NCI-H446 treated with DMSO at 0.1 percent for 48 hours (cell line): ENCODE measurements at regions not wholly inside any gene's neighbourhood (a gene's known extent, or its start where the extent isn't known, plus 50 kb on each side); places are given as distances from the start of the nearest gene placed in this dataset.

Experiments
- DNase-seq: peaks from one replicate; lab custom pipeline; 2025; lab: John Stamatoyannopoulos, UW

GRCh38 chr9:89655990-89656657, 51.3 kb downstream of the GADD45G start:
- DNase-seq, result no peak

DNA sequence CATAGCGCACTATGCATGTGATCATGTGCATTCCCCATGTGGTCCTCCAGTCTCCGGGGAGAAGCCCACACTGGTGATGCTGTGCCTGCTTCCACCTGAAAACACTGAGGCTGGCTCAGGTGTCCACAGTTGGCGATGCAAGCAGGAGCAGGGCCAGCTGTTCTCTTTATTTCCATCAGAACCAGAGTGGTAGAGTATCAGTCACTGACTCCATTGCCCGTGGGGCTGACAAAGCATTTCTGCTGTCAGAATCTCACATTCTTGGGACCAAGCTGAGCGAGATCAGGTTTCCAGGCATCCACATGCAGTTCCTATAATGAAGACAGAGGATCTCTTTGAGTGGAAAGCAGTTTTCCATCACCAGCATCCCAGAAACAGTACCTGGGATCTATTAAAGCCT, 52.5 kb downstream of the GADD45G start:
- no peak for DNase-seq

GRCh38 chr9:89657765-89658164, 53.0 kb downstream of the GADD45G start:
- DNase-seq, result no peak

GRCh38 chr9:89658401-89658800, 53.6 kb downstream of the GADD45G start:
- no peak for DNase-seq

DNA sequence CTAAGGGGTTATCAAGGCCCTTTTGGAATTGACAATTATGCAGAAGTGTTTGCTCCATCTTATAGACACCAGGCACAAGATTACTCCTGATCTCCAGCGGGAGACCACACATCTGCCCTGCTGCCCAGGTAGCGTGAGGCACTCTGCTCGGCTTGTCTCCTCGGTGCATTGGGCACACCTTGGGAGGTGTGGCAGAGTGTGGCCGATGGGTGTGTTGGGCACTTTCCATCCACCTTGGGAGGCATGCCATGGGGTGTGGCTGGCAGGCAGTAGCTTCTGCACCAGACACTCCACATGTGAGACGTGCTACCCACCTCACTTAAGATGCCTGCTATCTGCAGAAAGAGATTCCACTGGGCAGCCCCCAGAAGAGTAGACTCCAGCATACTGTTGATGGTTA, 54.1 kb downstream of the GADD45G start:
- no peak for DNase-seq

DNA sequence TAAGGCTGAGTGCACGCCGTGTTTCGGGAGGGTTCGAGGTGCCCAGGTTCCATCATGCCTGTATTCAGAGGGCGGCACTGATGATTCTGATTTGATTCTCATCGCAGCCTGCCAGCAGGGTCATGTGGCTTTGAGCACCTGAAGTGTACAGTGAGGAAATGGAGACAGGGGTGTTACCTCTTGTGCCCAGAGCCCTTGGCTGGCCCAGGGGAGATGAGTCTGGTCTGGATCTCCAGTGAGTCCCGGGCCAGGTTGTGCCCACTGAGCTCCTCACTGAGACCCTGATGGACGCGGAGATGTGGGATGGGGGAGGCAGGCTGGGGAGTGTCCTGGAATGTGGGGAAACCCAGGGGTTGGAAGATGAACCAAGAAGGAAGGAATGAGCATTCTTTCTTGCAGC, 54.7 kb downstream of the GADD45G start:
- DNase-seq, result no peak

GRCh38 chr9:89659891-89660685, 55.3 kb downstream of the GADD45G start:
- no peak for DNase-seq

GRCh38 chr9:89661391-89661949, 56.7 kb downstream of the GADD45G start:
- DNase-seq, result no peak

DNA sequence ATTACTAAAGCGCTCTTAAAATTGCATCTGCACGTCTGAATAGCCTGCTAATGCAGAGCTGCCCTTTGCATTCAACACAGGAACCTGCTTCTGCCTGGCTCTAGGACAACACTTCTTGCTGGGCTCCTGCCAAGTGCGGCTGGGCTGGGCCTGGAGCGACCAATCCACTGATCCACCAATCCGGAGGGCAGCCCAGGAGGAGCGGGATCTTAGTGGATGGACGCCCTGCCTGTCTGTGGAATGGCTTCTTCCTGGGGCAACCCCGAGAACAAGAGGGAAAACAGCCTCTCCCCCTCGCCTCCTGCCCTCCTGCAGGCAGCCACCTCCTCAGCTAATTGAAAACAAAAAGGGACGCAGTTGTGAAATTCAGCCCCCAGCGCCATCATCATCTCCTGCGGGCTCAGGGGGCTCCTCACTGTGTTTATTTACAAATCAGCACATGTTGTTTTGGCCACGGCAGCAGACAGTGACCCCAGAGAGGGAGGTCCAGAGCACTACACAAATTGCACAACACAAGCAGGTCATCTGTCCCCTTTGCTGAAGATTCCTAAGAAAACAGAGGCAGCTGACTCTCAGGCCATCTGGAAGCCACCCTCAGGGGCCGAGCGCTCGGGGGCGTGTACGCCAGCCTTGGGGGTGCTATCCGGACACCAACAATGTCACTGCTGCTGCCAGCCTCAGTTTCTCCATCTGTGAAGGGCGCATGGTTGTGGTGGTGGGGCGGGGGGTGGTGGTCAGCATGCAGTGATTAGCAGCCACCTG, 57.3 kb downstream of the GADD45G start:
- DNase-seq, result peak; percentile 83

DNA sequence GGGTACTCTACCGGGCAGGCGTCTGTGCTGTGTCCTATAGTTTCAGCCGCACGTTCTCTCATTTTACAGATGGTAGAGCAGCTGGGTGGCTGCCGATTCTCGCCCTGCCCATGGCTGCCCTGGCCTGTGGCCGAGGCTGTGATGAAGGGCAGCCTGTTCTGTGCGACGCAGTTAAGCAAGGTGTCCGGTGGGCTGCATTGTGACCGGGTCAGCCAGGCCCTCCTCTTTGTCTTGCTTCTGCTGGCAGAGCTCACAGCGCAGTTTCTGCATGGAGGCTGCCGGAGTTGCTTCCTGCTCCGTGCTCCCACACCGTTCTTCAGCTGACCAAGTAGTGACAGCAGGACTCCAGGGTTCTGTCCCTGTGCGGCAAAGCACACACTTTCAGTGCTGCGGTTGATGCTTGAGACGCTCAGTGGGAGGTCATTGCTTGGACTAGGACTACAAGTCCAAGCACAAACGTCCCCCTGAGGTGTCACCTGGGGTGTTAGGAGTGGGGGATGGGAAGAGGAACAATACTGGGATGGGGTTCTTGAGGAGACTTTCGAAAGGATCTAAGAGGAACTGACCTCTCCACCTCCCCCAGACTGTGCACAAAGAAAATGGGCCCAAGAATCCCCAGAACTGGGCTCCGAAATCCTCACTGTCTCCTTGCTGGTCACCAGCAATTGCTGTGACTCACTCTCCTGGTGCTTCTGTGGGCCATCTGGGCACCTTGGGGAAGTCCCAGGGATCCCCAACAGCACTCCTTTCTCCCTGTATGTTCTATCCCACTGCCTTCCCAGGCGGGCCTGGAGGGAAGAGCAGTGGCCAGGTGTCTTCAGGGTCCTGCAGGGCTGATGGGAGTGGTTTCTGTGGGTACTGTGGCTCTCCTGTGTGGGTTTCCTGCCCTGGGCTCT, 58.2 kb downstream of the GADD45G start:
- no peak for DNase-seq

- no peak for DNase-seq
These were observed 58.8 kb downstream of the GADD45G start for GRCh38 chr9:89663614-89663970.

DNA sequence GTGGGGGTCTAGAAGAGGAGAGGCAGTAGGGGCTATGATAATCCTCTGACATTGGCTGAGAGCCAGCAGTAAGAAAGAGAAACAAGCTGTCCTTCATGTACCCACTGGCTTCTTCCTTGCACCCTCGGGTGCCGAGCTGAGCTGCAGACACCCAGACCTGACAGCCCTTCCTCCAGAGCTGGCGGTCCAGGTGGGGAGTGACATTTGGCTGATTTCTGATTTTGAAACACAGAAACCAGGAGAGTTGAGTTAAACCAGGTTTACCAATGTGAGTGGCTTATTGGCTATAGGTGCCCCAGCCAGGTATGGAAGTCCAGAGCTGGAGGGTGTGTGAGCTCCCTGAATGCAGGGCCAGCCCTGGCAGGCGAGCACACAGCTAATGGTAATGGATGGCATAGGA, 59.2 kb downstream of the GADD45G start:
- no peak for DNase-seq

GRCh38 chr9:89664896-89665329, 60.1 kb downstream of the GADD45G start:
- DNase-seq, result no peak

- DNase-seq, result no peak
These were observed 61.6 kb downstream of the GADD45G start for GRCh38 chr9:89666364-89666763.

DNA sequence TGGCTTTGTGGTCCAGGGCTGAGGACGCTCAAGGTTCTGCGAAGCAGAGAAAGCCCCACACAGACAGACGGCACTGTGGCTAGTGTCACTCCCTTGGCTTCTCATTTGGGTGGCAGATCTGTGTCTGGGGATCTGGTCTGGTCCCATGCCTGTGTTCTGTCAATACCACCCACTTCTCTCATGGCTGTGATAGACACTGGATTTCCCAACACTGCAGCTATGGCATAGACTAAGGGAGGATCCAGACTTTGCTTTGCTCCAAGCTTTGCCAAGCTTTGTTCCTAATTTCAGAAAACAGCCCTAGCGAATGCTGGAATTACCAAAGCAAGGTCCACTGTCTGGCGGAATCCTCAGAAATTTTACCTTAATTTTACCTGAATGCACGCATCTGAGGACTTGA, 62.1 kb downstream of the GADD45G start:
- no peak for DNase-seq

DNA sequence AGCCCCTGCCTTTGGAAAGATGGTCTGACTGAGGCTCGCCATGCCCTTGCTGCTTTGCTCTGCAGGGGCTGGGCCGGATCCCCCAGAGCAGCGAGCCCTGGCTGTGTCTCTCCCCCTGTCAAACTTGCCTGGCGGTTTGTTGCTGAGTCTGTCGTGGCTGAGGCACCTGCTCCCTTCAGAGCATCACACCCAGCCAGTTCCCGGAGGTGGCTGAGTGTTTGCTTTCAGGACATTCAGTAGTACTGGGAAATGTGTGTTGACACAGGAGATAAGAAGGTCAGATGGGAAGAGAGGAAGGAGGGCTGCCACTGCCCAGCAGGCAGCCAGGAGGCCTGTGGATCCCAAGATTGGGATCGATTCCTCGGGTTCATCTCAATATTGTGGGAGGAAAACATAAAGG, 62.9 kb downstream of the GADD45G start:
- no peak for DNase-seq

- no peak for DNase-seq
These were observed 63.5 kb downstream of the GADD45G start for GRCh38 chr9:89668216-89668865.

DNA sequence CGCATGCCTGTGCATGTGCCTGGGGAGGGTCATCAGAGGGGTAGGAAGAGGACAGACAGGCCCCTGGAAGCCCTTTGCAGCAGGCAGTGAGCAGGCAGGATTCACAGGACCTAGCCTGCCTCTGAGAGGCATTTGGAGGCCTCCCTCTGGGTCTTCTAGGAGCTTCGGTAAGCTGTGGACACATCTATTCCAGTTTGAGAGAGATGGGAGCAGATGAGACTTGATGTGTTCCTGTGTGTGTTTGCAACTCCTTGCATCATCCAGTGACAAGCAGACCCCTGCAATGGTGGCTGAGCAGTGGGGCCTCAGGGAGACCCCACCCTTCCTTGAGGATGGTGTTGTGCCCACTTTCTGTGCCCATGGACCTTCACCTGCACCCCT, 64.0 kb downstream of the GADD45G start:
- DNase-seq, result no peak

DNA sequence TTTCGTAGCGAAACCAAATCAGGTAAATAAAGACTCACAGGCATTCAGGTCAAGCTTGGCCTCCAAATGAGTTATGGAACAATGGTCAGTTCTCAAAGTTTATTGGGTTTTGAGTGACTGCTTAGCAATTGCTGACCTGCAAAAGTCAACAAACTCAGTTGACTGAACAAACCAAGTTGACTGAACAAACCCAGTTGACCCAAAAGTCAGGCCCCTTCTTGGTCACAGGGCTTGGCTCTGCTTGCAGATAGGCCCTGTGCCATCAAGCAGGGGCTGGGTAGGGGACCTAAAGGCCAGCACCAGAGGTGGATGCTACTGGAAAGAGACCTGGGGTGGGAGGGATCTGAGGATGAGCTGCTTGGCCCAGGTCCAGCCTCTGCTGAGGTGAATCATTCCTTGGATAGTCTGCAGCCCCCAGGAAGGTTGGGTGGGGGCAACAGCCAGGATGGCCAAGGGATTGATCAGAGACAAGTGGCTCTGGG, 64.6 kb downstream of the GADD45G start:
- DNase-seq, result no peak

DNA sequence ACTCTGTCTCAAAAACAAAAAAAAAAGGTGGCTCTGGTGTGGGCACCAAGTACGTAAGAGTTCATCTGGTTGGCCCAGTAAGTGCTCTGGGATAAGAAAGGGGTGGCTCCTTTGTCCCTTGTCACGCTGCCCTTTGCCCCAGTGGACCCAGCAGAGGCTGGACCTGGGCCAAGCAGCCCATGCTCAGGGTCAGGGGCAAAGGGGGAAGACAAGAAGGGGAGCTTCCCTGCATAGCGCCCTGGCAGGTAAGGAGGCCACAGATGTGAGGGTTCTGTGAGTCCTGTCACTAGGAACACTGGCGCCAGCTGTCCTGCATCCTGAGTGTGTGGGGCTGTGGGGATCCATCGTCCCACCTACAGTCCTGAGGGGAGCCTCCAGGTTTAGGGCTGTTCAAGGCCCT, 65.3 kb downstream of the GADD45G start:
- no peak for DNase-seq
